OCI-LY7 (cell line): ENCODE measurements at regions not wholly inside any gene's neighbourhood (a gene's known extent, or its start where the extent isn't known, plus 50 kb on each side); places are given as distances from the start of the nearest gene placed in this dataset.

Experiments used
- EZH2phosphoT487 ChIP-seq: fragments of 200-600 bp; sonication (generic); IDR thresholded peaks from 2 replicates; pipeline ENCODE4 v1.6.1; 2018; ENCODE audit warnings: low read depth, borderline replicate concordance, mild to moderate bottlenecking, mixed run types, antibody characterized with exemption, low read length, moderate library complexity, mixed read lengths
- TF ChIP-seq, protein P1 (sequence below): fragments of 200-600 bp; sonication (generic); conservative IDR thresholded peaks from 2 replicates; pipeline ENCODE4 v1.5.1; 2014; ENCODE audit warnings: mild to moderate bottlenecking, antibody characterized with exemption, low read length, moderate library complexity, mixed read lengths

DNA sequence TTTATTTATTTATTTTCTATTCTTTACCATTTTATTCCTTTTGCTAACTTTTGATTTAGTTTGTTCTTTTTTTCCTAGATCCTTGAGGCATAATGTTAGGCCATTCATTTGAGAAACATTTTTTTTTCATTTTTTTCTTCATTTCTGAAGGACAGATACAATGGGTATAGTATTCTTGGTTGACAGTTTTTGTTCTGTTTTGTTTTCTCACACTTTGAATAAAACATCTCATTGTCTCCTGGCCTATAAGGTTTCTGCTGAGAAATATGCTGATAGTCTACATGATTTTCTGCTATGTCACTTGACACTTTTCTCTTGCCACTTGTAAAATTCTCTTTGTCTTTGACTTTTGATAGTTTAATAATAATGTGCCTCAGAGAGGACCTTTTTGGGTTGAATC is 294.6 kb upstream of the EPHA7 start:
- TF ChIP-seq, protein P1, sequence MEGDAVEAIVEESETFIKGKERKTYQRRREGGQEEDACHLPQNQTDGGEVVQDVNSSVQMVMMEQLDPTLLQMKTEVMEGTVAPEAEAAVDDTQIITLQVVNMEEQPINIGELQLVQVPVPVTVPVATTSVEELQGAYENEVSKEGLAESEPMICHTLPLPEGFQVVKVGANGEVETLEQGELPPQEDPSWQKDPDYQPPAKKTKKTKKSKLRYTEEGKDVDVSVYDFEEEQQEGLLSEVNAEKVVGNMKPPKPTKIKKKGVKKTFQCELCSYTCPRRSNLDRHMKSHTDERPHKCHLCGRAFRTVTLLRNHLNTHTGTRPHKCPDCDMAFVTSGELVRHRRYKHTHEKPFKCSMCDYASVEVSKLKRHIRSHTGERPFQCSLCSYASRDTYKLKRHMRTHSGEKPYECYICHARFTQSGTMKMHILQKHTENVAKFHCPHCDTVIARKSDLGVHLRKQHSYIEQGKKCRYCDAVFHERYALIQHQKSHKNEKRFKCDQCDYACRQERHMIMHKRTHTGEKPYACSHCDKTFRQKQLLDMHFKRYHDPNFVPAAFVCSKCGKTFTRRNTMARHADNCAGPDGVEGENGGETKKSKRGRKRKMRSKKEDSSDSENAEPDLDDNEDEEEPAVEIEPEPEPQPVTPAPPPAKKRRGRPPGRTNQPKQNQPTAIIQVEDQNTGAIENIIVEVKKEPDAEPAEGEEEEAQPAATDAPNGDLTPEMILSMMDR = no peak
- TF ChIP-seq EZH2phosphoT487 = no peak
